Stromal cell of bone marrow (primary cell): ENCODE measurements at regions not wholly inside any gene's neighbourhood (a gene's known extent, or its start where the extent isn't known, plus 50 kb on each side); places are given as distances from the start of the nearest gene placed in this dataset.

Experiments used
- DNase-seq: peaks from one replicate; pipeline ENCODE4 v3.0.0-alpha.2; 2012; ENCODE audit warnings: low read depth

DNA sequence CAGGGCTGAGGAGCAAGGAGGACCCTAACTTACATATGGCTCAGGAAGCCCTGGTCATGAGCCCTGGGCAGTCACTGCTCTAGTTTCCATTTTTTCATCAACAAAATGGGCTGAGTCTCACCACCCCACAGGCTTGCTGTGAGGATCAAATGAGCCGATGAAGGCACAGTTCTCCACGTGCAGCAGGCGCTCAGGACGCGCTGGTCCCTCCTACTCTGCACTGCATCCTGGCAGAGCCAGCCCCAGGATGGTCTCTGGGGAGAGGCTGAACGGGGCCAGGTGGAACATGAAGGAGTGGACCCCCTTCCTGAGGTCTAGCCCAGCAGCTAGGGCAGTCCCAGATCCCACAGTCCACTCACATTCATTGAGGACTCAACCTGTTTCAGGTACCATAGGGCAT lies 349.3 kb downstream of the PTPRU start:
- DNase-seq: no peak

DNA sequence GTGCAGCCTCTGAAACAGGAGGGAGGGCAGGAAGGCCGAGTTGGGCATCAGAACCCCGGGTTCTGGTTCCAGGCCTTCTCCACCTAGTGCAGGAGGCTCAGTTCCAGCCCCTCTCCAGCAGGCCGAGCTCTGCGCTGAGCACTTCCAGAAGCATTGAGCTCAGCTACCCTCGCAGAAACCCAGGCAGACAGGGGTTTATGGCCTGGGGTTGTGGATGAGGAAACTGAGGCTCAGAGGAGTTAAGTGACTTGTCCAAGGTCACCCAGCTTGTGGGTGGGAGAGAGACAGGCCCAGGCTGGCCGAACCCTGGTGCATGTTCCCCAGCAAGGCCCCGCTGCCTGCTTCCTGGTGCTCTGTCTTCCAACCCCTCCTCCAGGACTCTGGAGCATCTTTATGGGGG lies 348.9 kb downstream of the PTPRU start:
- no peak for DNase-seq

DNA sequence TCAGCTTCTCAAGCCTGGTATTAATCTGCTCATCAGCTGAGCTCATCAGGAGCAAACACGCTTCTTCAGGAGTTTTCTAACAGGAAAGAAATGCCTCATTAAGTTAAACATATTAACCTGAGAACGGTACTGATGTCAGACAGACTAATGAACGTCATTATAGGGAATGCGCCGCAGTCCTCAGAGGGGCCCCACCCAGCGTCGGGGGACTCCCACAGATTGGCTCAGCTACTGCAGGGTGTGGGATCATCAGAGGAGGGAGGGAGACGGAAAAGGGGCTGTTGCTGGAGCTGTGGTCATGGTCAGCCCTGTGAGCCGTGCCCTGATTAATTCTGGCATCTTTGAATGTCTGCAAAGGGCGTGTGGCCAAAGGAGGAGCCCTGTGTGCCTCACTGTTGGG lies 348.5 kb downstream of the PTPRU start:
- no peak for DNase-seq

DNA sequence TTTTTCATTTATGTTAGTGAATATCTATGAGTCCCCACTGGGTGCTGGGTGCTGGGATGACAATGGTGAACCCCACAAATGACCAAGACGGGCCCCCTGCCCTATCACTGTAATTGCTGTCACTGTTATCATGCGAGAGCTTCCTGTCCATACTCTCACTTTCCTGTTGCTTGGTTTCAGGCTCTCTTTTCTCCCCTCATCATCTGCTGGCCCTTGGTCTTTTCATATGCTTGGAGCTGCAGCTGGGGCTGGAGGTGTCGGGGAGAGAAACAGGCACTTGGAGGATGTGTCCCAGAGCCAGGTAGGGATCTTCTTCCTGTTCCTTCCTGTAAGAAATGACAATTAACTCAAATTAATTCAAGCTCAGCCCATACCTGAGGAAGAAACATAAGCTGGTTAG lies 348.0 kb downstream of the PTPRU start:
- DNase-seq: no peak

DNA sequence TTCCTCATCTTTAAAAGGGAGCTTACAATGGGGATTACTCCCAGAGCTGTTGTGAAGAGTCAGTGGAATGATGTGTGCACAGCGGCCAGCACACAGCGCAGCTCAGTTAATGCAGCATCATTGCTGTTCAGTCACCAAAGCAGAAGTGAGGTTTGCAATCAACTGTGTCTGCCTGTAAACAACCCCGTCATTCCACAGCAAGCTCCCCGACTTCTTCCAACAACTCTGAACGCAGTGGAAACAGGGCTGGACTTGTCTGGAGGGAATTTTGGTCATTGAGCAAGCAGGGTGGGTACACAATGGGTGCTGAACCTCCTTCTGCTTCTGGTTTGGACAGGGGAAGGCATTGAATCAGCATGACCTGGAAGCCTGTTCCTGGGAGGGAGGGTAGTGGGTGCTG lies 347.4 kb downstream of the PTPRU start:
- DNase-seq: no peak

DNA sequence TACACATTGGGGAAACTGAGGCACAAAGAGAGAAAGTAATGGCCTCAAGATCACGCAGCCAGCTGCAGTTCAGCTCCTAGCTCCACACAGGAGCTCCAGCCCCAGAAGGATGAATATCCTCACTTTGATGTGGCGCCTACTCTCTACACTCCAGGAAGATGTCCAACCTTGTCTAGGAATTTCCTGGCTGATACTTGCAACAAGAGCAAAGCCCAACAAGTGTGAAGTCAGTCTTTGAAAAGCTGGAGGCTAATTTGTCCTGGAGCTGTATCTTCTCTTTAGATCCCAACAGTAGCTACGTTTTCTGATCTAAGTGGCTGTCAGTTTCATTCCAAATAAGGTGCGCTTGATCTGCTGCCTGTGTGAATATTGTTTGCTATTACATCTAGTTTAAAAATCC lies 344.9 kb downstream of the PTPRU start:
- DNase-seq: no peak

DNA sequence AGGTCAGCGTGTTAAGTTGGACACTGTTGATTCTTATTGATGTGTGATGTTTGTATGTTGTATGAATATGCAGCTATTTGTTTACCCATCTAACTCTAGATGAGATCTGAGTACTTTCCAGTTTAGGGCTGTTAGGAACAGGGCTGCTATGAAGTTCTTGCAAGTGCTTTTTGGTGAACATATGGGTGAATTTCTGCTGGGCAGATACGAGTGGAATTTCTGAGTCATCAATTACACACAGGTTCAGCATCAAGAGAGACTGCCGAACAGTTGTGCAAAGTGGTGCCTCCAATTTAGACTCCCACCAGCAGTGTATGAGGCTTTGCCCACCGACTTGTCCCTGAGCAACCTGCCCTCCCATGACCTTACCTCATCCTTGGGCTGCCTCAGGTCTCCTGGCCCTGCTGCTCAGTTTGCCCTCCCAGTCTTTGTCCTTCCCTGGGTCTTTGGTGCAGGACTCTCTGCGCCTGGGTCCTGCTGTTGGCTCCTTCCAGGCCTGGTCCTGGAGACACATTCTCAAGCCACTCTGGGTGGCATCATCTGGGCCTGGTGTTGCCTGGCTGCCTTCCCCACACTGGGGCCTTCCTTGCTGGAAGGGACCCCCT lies 343.6 kb downstream of the PTPRU start:
- peak; percentile 64 for DNase-seq

DNA sequence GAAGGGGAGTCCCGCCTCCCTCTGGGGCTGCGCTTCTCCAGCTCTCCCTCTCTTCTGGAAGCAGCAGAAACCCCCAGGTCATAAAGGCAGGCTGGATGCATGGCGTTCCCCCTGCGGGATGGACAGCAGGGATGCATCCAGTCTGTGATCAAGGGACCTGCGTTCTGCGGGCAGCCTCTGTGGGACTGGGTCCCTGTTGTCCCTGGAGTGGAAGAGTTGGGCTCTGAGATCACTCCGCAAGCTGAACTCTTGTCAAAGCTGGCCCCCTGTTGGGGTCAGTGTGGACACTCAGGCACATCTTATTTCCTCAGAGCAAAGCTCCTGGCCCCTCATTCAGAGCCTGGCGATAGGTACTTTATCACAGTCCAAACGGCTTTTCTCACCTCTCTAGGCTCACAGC lies 341.2 kb downstream of the PTPRU start:
- DNase-seq: no peak

DNA sequence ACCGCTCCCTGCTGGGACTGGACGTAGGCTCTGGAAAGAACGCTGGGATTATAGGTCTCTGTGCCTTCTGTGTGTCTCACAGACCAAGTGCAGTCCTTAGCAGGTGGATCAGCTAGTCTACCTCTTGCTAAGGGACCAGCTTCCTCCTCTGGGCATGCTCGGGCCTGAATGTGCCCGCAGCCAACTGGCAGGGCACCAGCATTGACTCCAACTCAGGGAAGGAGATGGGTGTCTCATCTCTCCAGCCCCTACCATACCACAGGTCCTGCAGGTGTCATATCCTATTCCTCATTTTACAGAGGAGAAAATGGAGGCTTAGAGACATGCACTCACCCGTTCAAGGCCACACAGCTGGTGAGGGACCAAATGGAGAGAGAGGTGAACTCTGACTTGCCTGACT lies 340.2 kb downstream of the PTPRU start:
- DNase-seq: no peak

DNA sequence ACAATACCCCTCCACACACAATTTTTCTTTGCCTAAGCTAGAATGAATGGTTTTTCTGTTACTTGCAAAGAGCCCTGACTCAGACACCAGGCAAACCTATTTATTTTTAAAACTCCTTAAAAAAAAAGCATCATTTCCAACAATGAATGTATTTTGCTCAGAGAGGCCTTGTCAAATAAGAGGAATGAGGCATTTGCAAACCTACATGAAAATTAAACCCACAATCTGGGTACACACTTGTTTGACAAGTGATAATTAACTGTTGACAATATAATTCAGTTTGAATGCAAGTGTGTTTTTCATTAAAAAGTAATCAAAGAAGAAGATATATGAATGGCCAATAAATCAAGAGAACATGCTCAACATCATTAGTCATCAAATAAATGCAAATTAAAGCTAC lies 339.5 kb downstream of the PTPRU start:
- no peak for DNase-seq

DNA sequence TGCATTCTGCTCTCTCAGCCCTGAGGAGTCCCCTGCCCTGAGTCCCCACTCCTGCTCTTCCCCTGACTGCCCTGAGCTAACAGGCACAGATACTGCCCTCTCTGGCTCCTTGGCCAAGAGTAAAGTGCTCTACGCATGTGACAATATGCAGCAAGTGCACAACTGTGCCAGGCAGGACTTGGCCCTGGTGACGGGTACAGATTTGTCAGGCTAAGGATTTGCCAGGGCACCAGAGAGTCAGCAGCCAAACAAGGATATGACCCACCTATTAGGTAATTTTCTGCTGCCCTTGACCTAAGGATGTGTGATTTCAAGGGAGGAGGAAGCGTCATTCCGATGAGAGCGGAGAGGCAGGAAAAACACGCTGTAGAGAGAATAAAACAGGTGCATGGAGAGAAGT lies 339.0 kb downstream of the PTPRU start:
- DNase-seq: no peak

DNA sequence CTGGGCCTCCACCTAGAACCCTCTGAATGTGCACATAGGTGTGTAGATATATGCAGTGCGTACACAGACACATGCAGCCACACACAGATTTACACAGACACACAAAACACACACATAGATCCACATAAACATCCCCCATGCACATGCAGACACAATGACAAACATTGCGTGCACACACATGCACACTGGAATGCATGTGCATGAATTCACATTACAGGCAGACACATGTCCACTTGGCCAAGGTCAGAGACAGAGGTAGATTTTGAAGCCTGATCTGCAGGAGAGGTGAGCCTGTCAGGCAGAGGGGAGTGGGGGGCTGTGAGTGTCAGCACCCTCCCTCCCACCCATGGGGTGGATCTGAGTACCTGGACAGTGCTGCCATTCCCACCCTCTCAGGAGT lies 338.5 kb downstream of the PTPRU start:
- no peak for DNase-seq

DNA sequence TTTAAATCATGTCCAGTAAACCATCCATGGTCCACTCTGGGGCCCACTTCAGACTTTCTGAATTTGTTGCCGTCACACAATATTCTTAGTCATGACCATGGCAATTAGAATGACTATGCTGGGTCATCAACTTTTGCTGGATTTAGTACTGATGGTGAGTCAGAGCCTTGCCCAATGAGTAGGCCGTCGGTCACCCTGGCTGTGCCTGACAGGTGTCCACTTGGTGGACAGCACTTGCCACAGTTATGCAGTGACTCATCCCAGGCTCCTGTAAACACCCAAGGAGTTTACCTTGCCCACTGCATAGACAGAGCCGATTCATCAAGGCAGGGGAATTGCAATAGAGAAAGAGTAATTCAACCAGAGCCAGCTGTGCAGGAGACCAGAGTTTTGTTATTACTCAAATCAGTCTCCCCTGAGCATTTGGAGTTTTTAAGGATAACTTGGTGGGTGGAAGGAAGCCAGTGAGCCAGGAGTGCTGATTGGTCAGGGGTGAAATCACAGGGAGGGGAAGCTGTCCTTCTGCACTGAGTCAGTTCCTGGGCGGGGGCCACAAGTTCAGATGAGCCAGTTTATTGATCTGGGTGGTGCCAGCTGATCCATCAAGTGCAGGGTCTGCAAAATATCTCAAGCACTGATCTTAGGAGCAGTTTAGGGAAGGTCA lies 333.8 kb downstream of the PTPRU start:
- DNase-seq: peak; percentile 88

DNA sequence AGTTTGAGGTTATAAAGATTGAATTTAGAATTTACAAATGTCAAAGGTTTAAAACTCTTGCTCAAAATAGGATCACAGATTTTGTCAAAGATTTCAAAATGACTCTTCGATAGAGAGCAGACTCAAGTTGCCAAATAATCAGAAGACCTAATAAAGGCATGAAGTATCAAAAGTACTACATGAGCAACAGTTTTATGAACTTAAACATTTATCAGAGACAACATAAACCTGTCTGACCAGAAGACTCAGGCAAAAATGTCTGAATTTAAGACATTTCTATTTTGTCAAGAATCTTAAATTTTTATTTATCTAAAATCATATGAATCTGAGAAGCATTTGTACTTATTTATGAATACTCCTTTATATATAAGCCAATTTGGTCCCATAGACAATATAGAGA lies 330.9 kb downstream of the PTPRU start:
- no peak for DNase-seq

DNA sequence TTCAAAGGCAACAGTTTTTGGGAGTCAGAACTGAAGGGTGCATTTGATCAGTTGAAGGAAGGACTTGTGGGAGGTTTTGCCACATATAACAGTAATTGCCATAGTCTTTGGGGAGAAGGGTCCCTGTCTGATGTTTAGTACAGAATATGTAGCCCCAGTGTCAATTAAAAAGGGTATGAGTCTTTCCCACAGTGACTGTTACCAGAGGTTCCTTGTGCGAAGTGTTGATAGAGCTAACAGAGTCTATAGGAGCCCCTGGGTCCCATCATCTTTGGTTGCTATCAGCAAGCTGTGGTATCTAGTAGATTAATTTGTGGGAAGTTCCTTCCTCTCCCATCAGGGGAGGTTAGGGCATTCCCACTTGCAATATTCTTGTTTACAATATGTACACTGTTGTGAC lies 329.2 kb downstream of the PTPRU start:
- DNase-seq: no peak

DNA sequence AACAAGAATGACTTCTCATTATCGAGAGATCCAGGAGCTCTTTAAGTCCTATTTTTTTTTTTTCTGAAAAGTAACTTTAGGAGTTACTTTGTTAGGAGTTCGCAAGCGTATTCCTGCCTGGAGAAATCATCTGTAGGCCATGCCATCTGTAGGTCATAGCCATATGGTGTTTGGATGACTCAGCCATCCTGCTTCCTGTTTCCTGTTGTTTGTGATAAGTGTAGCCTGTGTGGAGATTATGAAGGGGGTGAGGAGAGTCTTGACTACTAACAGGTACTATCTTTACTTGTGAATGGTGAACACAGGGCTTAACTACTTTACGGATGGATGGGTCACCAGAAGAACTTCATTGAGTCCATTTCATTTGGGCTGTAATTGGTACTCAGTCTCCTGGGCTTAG lies 327.2 kb downstream of the PTPRU start:
- no peak for DNase-seq

DNA sequence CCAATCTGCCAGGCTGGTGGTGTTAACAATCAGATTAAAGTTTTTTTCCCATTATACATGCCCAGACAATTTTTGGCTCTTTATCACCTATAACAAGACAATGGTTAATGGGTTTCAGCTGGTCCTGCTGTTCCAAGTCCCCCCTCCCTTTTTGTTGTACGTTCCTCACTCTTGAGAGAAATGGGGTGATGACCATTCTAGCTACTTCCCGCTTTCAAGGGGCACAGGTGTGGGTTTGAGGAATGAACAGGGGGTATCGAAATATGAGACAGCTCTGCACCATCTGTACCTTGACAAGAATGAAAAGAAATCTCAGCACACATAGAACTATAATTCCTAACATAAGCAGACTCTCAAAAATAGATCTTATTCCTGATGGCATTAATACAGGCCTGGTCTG lies 326.8 kb downstream of the PTPRU start:
- no peak for DNase-seq

DNA sequence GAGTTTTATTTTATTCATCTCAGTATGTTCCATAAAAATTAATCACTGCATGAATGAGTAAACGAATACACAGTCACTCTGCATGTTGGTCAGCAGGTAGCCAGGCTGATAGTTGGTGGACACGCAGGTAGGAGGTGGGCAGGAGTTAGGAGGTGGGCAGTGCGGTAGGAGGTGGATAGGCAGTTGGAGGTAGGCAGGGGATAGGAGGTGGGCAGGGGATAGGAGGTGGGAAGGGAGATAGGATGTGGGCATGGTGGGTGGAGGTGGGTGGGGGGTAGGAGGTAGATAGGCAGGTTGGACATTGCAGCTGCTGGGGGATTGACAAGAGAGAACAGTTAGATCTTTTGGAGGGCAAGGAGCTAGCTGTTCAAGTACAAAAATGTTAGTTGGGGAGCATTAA lies 322.7 kb downstream of the PTPRU start:
- DNase-seq: no peak

DNA sequence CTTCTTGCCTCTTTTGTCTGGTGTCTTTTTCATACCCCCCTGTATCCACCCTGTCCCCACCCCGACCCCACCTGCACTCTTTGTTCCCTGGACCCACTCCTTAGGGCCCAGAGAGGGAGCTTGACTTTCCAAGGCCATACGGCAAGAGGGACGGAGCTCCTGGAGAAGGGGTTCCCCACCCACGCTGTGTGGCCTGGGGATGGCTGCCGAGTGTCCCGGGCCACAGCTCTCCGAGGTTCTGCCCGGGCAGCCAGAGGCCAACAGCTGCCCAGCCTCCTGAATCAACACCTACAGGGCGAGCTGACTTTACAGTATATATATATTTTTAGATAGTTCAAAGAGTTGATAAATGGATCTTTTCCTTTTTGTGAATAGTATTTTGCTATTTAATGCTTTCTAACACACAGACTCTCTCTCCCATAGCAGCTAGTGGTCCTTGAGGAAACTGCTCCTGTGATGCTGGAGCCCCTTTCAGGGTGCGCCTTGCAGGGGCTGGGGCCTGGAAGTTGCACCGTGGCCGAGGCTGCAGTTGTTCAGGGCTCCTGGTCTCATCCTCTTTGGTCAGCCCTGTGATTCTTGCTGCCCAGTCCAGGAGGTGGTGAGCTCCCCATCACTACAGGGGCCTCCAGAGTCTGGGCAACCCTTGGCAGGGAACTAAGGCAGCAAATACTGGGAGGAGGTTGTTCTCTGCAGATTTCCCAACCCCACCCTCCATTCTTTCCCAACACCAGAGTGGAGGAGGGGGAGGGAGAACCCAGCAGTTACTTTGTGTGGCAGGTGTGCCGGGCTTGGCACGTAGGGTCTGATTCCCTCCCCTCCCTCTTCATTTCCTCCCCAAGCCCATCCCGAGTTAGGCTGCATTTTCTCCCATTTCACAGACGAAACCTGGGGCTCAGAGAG lies 321.6 kb downstream of the PTPRU start:
- no peak for DNase-seq

DNA sequence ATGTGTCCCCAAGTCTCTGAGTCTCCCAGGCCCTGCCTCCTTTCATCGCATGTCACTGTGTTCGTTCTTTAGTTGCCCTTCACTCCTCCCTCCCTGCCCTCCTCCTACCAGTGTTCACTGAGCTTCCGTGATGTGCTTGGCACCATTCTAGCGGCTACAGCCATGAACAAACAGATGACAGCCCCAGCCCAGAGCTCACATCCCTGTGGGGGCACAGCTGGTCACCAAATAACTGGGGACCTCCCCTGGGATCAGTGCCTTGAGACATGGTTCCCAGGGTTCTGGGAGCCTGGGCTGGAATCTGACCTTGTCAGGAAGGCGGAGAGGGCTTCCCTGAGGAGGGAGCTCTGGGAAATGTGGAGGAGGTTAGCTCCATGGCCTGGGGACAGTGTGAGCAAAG lies 320.7 kb downstream of the PTPRU start:
- DNase-seq: no peak

DNA sequence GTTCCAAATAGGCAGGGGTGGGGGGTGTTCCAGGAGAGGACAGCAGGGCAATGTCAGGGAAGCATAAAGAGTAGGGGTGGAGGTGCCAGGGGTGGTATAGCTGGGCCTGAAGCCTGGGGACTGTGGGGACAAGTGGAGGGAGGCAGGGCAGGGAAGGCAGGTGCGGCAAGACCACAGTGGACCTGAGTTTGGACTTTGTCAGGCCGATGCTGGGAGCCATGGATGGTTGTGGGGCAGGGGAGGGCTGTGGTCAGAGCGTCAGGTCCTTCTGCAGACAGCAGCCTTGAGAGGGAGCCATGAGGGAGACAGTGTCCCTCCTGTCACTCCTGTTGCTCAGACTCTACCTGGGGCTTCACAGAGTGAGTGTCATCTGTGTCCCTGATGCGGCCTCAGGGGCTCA lies 320.3 kb downstream of the PTPRU start:
- no peak for DNase-seq

DNA sequence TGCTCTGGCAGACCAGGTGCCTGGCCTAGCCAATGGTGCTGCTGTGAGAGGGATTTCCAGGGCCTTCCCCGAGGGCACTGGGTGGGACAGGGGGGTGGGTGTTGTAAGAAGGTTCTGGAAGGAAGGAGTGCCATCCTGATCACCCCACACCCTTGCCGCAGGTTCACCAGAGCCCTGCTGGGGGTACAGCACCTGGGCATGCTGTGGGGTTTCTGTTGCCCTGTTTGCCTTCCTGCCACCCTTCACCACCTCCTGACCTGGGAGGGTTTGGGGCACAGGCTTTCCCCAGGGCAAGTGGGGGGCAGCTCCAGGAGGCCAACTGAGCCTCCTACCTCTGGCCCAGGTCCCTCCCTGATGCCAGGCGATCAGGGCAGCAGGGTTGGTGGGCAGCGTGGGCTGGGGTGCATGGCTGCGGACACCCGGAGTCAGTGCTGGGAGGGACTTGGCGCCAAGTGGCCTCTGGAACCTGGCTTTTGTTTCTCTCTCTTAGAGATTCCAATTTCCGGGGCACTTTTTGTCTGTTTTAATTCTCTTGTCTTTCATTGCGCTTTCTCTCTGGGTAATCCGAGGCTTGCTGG lies 318.8 kb downstream of the PTPRU start:
- no peak for DNase-seq

DNA sequence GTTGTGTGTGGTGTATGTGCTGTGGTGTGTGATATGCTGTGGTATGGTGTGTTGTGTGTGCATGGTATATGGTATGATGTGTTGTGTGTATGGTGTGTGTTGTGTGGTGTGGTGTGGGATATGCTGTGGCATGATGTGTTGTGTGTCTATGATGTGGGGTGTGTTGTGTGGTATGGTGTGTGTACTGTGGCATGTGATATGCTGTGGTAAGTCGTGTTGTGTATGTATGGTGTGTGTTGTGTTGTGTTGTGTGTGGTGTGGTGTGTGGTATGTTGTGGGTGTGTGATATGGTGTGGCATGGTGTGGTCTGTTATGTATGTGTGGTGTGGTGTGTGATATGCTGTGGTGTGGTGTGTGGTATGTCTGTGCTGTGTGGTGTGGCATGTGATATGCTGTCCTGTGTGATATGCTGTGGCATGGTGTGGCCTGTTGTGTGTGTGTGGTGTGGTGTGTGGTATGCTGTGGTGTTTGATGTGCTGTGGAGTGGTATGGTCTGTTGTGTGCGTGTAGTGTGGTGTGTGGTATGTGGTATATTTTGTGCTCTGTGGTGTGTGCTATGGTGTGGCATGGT lies 318.0 kb downstream of the PTPRU start:
- no peak for DNase-seq
